DND-41 (cell line): ENCODE measurements at regions not wholly inside any gene's neighbourhood (a gene's known extent, or its start where the extent isn't known, plus 50 kb on each side); places are given as distances from the start of the nearest gene placed in this dataset.

Experiments used
- ATAC-seq: fragments of 200-7000 bp; cut with Tn5 transposase; 3 replicates; pipeline ENCODE4 v1.9.1; 2021; ENCODE audit warnings: low read depth; ENCODE audit not compliant: insufficient read depth
- DNase-seq: peaks from one replicate; pipeline ENCODE4 v3.0.0-alpha.2; 2020
- H2AFZ ChIP-seq: 2 replicates; pipeline ENCODE4 v1.6.0; 2012; ENCODE audit warnings: low read depth, low read length
- H3K27ac ChIP-seq: 2 replicates; pipeline ENCODE4 v1.5.1; 2012; ENCODE audit warnings: low read length, inconsistent platforms
- H3K27me3 ChIP-seq: fragments of 200-600 bp; sonication (generic); 2 replicates; pipeline ENCODE4 v1.6.0; 2012; ENCODE audit warnings: low read length, mild to moderate bottlenecking, inconsistent platforms; ENCODE audit not compliant: insufficient read depth, poor library complexity
- H3K36me3 ChIP-seq: 2 replicates; pipeline ENCODE4 v1.5.1; 2012; ENCODE audit warnings: low read length, inconsistent platforms; ENCODE audit not compliant: insufficient read depth
- H3K4me1 ChIP-seq: 2 replicates; pipeline ENCODE4 v1.5.1; 2012; ENCODE audit warnings: mild to moderate bottlenecking, low read length; ENCODE audit not compliant: insufficient read depth
- H3K4me2 ChIP-seq: 2 replicates; pipeline ENCODE4 v1.6.0; 2012; ENCODE audit warnings: mild to moderate bottlenecking, moderate library complexity, low read length, inconsistent platforms; ENCODE audit not compliant: insufficient read depth
- H3K4me3 ChIP-seq, 2 experiments: fragments of 200-600 bp in 1 of 2; shearing (Covaris generic) in 1 of 2; 2 replicates each; pipeline ENCODE4 v1.5.1; 2012 to 2016; ENCODE audit warnings: inconsistent platforms in 2 of 2, low read length in 2 of 2, mild to moderate bottlenecking in 2 of 2, low read depth in 1 of 2, moderate library complexity in 1 of 2
- H3K79me2 ChIP-seq: 2 replicates; pipeline ENCODE4 v1.6.0; 2012; ENCODE audit warnings: low read length, inconsistent platforms; ENCODE audit not compliant: insufficient read depth
- H3K9ac ChIP-seq: 2 replicates; pipeline ENCODE4 v1.6.0; 2012; ENCODE audit warnings: low read depth, mild to moderate bottlenecking, inconsistent platforms, low read length, moderate library complexity
- H3K9me3 ChIP-seq: 2 replicates; pipeline ENCODE4 v1.5.1; 2012; ENCODE audit warnings: low read length, moderate library complexity, mild to moderate bottlenecking, inconsistent platforms; ENCODE audit not compliant: insufficient read depth, severe bottlenecking
- H4K20me1 ChIP-seq: 2 replicates; pipeline ENCODE4 v1.6.0; 2012; ENCODE audit warnings: low read length; ENCODE audit not compliant: insufficient read depth
- EZH2 ChIP-seq: IDR thresholded peaks from 3 replicates; pipeline ENCODE4 v1.6.1; 2012; ENCODE audit warnings: borderline replicate concordance, low read depth, mild to moderate bottlenecking, moderate library complexity, low read length, inconsistent platforms; ENCODE audit not compliant: severe bottlenecking
- TF ChIP-seq, protein P1 (sequence below): IDR thresholded peaks from 2 replicates; pipeline ENCODE4 v1.5.1; 2012; ENCODE audit warnings: borderline replicate concordance, low read length, moderate library complexity, mild to moderate bottlenecking; ENCODE audit not compliant: poor library complexity, severe bottlenecking; ENCODE audit errors: extremely low read depth

DNA sequence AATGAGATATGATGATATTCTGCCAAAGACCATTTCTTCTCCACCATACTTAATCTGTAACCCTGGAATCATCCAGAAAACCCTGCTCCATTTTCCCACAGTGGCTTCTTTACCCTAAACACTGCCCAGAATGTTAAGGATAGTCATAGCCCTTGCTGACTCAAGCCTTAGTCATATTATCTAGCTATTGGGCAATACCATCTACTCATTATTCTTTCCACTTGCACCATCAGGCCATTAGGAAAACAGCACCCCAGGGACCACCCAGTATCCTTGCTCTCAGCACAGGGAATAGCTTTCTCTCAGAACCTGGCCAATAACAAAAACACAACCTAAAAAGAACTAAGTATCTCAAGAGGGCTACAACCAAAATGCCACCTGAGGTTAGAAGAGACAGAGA lies 445.7 kb upstream of the SLC14A2 start:
- H3K4me2 ChIP-seq: no peak overlapping the region
- no peak overlapping the region for H3K27ac ChIP-seq
- no peak overlapping the region for H3K9ac ChIP-seq

DNA sequence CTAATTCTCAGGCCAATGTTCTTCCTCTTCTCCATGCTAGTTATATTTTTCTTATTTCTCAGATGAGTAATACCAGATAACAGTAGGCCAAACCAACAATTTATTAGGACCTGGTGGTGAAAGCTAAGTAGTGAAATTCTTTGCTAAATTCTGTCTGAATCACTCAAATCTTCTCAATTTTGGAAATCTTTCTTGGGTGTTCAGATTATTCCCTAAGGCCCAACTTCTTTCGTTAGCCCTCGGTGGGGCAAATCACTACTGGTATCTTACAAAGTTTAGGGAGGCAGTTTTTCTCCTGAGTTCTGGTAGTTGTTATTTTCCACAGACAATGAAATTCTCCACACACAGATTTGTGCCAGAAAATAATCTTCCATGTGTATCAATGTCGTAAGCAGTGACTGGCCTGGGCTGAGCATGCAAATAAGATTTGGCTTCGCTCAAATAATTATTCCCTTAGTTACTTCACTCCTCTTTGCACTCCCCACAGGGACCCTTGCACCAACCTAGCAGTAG lies 443.5 kb upstream of the SLC14A2 start:
- Histone ChIP-seq H2AFZ (no peak overlapping the region), H3K27me3 (no peaks in the 10 kb centered on the region), H3K79me2 (no peaks in the 10 kb centered on the region), H3K4me3 (no peak overlapping the region), H3K9ac (no peak overlapping the region), H3K4me2 (no peak overlapping the region), H3K9me3 (no peaks in the 10 kb centered on the region), H3K4me1 (no peaks in the 10 kb centered on the region), H4K20me1 (no peaks in the 10 kb centered on the region), H3K27ac (no peak overlapping the region), H3K36me3 (no peaks in the 10 kb centered on the region)
- TF ChIP-seq EZH2: no peak
- TF ChIP-seq, protein P1, sequence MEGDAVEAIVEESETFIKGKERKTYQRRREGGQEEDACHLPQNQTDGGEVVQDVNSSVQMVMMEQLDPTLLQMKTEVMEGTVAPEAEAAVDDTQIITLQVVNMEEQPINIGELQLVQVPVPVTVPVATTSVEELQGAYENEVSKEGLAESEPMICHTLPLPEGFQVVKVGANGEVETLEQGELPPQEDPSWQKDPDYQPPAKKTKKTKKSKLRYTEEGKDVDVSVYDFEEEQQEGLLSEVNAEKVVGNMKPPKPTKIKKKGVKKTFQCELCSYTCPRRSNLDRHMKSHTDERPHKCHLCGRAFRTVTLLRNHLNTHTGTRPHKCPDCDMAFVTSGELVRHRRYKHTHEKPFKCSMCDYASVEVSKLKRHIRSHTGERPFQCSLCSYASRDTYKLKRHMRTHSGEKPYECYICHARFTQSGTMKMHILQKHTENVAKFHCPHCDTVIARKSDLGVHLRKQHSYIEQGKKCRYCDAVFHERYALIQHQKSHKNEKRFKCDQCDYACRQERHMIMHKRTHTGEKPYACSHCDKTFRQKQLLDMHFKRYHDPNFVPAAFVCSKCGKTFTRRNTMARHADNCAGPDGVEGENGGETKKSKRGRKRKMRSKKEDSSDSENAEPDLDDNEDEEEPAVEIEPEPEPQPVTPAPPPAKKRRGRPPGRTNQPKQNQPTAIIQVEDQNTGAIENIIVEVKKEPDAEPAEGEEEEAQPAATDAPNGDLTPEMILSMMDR: no peak
- ATAC-seq (no peak), DNase-seq (no peak)

More for the DNA sequence above, 445.7 kb upstream of the SLC14A2 start:
- Histone ChIP-seq H2AFZ (no peak overlapping the region), H3K79me2 (no peaks in the 10 kb centered on the region), H4K20me1 (no peaks in the 10 kb centered on the region), H3K9me3 (no peaks in the 10 kb centered on the region), H3K27me3 (no peaks in the 10 kb centered on the region), H3K36me3 (no peaks in the 10 kb centered on the region), H3K4me1 (no peaks in the 10 kb centered on the region), H3K4me3 (no peak overlapping the region)
- ATAC-seq (no peak), DNase-seq (no peak)
- TF ChIP-seq, protein P1: no peak
- TF ChIP-seq EZH2: no peak

DNA sequence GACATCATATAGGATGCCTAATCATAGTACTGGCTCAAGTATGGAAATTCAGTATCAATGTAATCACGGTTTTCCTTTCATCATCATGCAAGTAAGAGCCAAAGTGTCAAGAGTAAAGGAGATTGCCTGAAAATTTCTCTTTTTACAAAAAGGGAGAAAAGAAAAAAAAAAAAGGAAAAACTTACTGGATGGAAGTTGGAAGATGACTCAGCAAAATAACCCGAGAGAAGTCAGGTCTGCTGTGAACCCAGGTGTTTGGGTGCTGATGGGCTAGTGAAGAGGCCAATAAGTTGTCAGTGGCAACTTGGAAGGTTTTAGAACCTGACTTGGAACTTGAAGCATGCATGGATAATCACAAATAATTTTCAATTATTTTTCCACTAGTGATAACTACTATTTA lies 441.9 kb upstream of the SLC14A2 start:
- no peaks in the 10 kb centered on the region for H3K4me1 ChIP-seq
- no peaks in the 10 kb centered on the region for H3K79me2 ChIP-seq
- H3K27me3 ChIP-seq: peaks cover 3% of the 10 kb centered on the region
- DNase-seq (no peak), ATAC-seq (no peak)
- no peaks in the 10 kb centered on the region for H3K36me3 ChIP-seq
- H3K9me3 ChIP-seq: no peaks in the 10 kb centered on the region
- TF ChIP-seq, protein P1: no peak
- no peak for TF ChIP-seq EZH2
- H3K27ac ChIP-seq: no peak overlapping the region
- H3K4me3 ChIP-seq: no peak overlapping the region
- H4K20me1 ChIP-seq: no peaks in the 10 kb centered on the region
- no peak overlapping the region for H3K9ac ChIP-seq
- H3K4me2 ChIP-seq: no peak overlapping the region
- H2AFZ ChIP-seq: no peak overlapping the region
